DND-41 (cell line): ENCODE measurements at regions not wholly inside any gene's neighbourhood (a gene's known extent, or its start where the extent isn't known, plus 50 kb on each side); places are given as distances from the start of the nearest gene placed in this dataset.
"Not testable (repeated sequence)": the region's sequence is repeated elsewhere in the genome, so short reads cannot be mapped to it uniquely, and the experiment has no call there.

Experiments
- ATAC-seq: fragments of 200-7000 bp; cut with Tn5 transposase; 3 replicates; pipeline ENCODE4 v1.9.1; 2021; ENCODE audit warnings: low read depth; ENCODE audit not compliant: insufficient read depth
- DNase-seq: peaks from one replicate; pipeline ENCODE4 v3.0.0-alpha.2; 2020
- H2AFZ ChIP-seq: 2 replicates; pipeline ENCODE4 v1.6.0; 2012; ENCODE audit warnings: low read depth, low read length
- H3K27ac ChIP-seq: 2 replicates; pipeline ENCODE4 v1.5.1; 2012; ENCODE audit warnings: low read length, inconsistent platforms
- H3K27me3 ChIP-seq: fragments of 200-600 bp; sonication (generic); 2 replicates; pipeline ENCODE4 v1.6.0; 2012; ENCODE audit warnings: low read length, mild to moderate bottlenecking, inconsistent platforms; ENCODE audit not compliant: insufficient read depth, poor library complexity
- H3K36me3 ChIP-seq: 2 replicates; pipeline ENCODE4 v1.5.1; 2012; ENCODE audit warnings: low read length, inconsistent platforms; ENCODE audit not compliant: insufficient read depth
- H3K4me1 ChIP-seq: 2 replicates; pipeline ENCODE4 v1.5.1; 2012; ENCODE audit warnings: mild to moderate bottlenecking, low read length; ENCODE audit not compliant: insufficient read depth
- H3K4me2 ChIP-seq: 2 replicates; pipeline ENCODE4 v1.6.0; 2012; ENCODE audit warnings: mild to moderate bottlenecking, moderate library complexity, low read length, inconsistent platforms; ENCODE audit not compliant: insufficient read depth
- H3K4me3 ChIP-seq, 2 experiments: fragments of 200-600 bp in 1 of 2; shearing (Covaris generic) in 1 of 2; 2 replicates each; pipeline ENCODE4 v1.5.1; 2012 to 2016; ENCODE audit warnings: inconsistent platforms in 2 of 2, low read length in 2 of 2, mild to moderate bottlenecking in 2 of 2, low read depth in 1 of 2, moderate library complexity in 1 of 2
- H3K79me2 ChIP-seq: 2 replicates; pipeline ENCODE4 v1.6.0; 2012; ENCODE audit warnings: low read length, inconsistent platforms; ENCODE audit not compliant: insufficient read depth
- H3K9ac ChIP-seq: 2 replicates; pipeline ENCODE4 v1.6.0; 2012; ENCODE audit warnings: low read depth, mild to moderate bottlenecking, inconsistent platforms, low read length, moderate library complexity
- H3K9me3 ChIP-seq: 2 replicates; pipeline ENCODE4 v1.5.1; 2012; ENCODE audit warnings: low read length, moderate library complexity, mild to moderate bottlenecking, inconsistent platforms; ENCODE audit not compliant: insufficient read depth, severe bottlenecking
- H4K20me1 ChIP-seq: 2 replicates; pipeline ENCODE4 v1.6.0; 2012; ENCODE audit warnings: low read length; ENCODE audit not compliant: insufficient read depth
- CTCF ChIP-seq: IDR thresholded peaks from 2 replicates; pipeline ENCODE4 v1.5.1; 2012; ENCODE audit warnings: borderline replicate concordance, low read length, moderate library complexity, mild to moderate bottlenecking; ENCODE audit not compliant: poor library complexity, severe bottlenecking; ENCODE audit errors: extremely low read depth
- EZH2 ChIP-seq: IDR thresholded peaks from 3 replicates; pipeline ENCODE4 v1.6.1; 2012; ENCODE audit warnings: borderline replicate concordance, low read depth, mild to moderate bottlenecking, moderate library complexity, low read length, inconsistent platforms; ENCODE audit not compliant: severe bottlenecking

GRCh38 chr3:80643421-80643820 lies 875.6 kb upstream of the ROBO1 start:
- Histone ChIP-seq H3K9ac (no peak overlapping the region), H4K20me1 (no peaks in the 10 kb centered on the region), H3K27me3 (no peaks in the 10 kb centered on the region), H3K4me1 (no peaks in the 10 kb centered on the region), H3K9me3 (no peaks in the 10 kb centered on the region), H3K4me2 (no peak overlapping the region), H3K79me2 (no peaks in the 10 kb centered on the region), H2AFZ (no peak overlapping the region), H3K27ac (no peak overlapping the region), H3K36me3 (no peaks in the 10 kb centered on the region), H3K4me3 (no peak overlapping the region)
- TF ChIP-seq EZH2: no peak
- no peak for TF ChIP-seq CTCF
- ATAC-seq (no peak), DNase-seq (no peak)

GRCh38 chr3:80618295-80619256 lies 850.8 kb upstream of the ROBO1 start:
- Histone ChIP-seq H3K79me2 (no peaks in the 10 kb centered on the region), H3K4me3 (no peak overlapping the region), H3K4me2 (no peak overlapping the region), H3K9me3 (no peaks in the 10 kb centered on the region), H2AFZ (no peak overlapping the region), H3K36me3 (no peaks in the 10 kb centered on the region), H3K4me1 (no peaks in the 10 kb centered on the region), H3K27me3 (no peaks in the 10 kb centered on the region), H3K9ac (no peak overlapping the region), H3K27ac (no peak overlapping the region), H4K20me1 (no peaks in the 10 kb centered on the region)
- ATAC-seq (no peak), DNase-seq (no peak)
- TF ChIP-seq EZH2 (no peak), CTCF (no peak)

- Histone ChIP-seq H3K4me3 (no peak overlapping the region), H3K4me1 (no peaks in the 10 kb centered on the region), H3K36me3 (no peaks in the 10 kb centered on the region), H3K4me2 (no peak overlapping the region), H3K27ac (no peak overlapping the region), H3K27me3 (no peaks in the 10 kb centered on the region), H3K9ac (no peak overlapping the region), H3K79me2 (no peaks in the 10 kb centered on the region), H4K20me1 (no peaks in the 10 kb centered on the region), H2AFZ (no peak overlapping the region), H3K9me3 (no peaks in the 10 kb centered on the region)
- no peak for ATAC-seq
- no peak for DNase-seq
- TF ChIP-seq EZH2 (no peak), CTCF (no peak)
These were observed 844.6 kb upstream of the ROBO1 start for GRCh38 chr3:80612366-80612765.

- DNase-seq, H3K27ac ChIP-seq, H3K9me3 ChIP-seq, H3K4me1 ChIP-seq, H3K9ac ChIP-seq, H3K4me3 ChIP-seq, H3K79me2 ChIP-seq, H3K36me3 ChIP-seq, H2AFZ ChIP-seq, H3K4me2 ChIP-seq, H3K27me3 ChIP-seq, ATAC-seq, H4K20me1 ChIP-seq: not testable (repeated sequence)
These were observed 840.3 kb upstream of the ROBO1 start for GRCh38 chr3:80608072-80608471.
